Astrocyte of the cerebellum (primary cell): ENCODE measurements at regions not wholly inside any gene's neighbourhood (a gene's known extent, or its start where the extent isn't known, plus 50 kb on each side); places are given as distances from the start of the nearest gene placed in this dataset.
"Not testable (repeated sequence)": the region's sequence is repeated elsewhere in the genome, so short reads cannot be mapped to it uniquely, and the experiment has no call there.

Experiments used
- DNase-seq: peaks from one replicate; pipeline ENCODE4 v3.0.0-alpha.2; 2011; ENCODE audit warnings: low read depth
- H3K4me3 ChIP-seq: 2 replicates; pipeline ENCODE4 v1.5.1; 2011; ENCODE audit warnings: mild to moderate bottlenecking, low read depth, low read length, moderate library complexity
- CTCF ChIP-seq: IDR thresholded peaks from 2 replicates; pipeline ENCODE4 v1.5.1; 2012; ENCODE audit warnings: low read length, low read depth, moderate library complexity, mild to moderate bottlenecking; ENCODE audit errors: missing control alignments
- in situ Hi-C: cut with HindIII; loops from 2 replicates; pipeline ENCODE4 v1.10.0; 2017; ENCODE audit warnings: low sequenced_read_pairs

GRCh38 chr10:83489161-83489560 is 650.1 kb upstream of the GHITM start:
- in situ Hi-C loops, result no loop called here
- no peak for DNase-seq
- no peak overlapping the region for H3K4me3 ChIP-seq
- TF ChIP-seq CTCF, result no peak

DNA sequence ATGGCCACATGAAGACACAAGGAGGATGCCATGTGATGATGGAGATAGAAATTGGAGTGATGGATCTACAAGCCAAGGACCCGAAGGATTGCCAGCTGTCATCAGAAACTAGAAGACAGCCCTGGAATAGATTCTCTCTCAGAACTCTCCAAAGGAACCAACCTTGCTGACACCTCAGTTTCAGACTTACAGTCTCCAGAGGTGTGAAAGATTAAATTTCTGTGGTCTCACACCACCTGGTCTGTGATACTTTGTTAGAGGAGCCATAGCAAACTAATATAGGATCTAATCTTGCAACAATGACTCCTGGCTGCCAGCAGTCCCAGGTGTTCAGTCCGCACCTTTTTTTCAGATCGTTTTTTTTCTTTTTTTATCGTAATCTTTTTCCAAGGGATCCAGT is 647.3 kb upstream of the GHITM start:
- in situ Hi-C loops, result no loop called here
- TF ChIP-seq CTCF, result no peak
- H3K4me3 ChIP-seq, result no peak overlapping the region
- no peak for DNase-seq

DNA sequence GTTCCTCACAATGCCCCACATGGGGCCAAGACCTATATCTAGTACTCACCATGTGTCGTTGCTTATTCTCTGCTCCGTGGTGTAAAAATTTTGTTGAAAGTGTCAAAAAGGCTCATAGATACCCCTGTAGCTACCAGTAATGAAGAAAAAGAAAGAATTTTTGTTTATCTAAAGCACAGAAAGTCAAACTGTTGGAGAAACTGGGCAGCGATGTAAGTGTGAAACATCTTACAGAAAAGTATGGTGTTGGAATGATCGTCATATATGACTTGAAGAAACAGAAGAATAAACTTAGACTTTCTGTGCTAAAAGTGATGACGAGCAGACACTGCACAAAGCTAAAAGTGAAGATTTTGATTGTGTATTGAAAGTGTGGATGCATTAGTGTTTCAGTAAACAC is 626.6 kb upstream of the GHITM start:
- no peak for DNase-seq
- TF ChIP-seq CTCF, result no peak
- in situ Hi-C loops, result no loop called here
- H3K4me3 ChIP-seq, result no peak overlapping the region

DNA sequence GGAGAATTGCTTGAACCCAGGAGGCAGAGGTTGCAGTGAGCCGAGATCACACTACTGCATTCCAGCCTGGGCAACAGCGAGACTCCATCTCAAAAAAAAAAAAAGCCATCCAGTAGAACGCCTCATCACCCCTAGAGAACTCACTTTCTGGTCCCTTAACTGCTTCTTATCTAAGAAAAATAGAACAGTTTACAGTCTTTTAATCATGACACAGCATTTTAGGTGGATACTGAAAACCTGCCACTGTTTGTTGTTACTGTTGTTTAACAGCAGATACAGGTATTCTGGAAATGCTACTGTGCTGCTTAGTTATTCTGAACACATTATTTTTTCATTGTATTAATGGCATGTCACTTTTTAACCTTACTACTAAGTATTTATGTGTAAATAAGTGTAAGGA is 624.3 kb upstream of the GHITM start:
- in situ Hi-C loops, result no loop called here

DNA sequence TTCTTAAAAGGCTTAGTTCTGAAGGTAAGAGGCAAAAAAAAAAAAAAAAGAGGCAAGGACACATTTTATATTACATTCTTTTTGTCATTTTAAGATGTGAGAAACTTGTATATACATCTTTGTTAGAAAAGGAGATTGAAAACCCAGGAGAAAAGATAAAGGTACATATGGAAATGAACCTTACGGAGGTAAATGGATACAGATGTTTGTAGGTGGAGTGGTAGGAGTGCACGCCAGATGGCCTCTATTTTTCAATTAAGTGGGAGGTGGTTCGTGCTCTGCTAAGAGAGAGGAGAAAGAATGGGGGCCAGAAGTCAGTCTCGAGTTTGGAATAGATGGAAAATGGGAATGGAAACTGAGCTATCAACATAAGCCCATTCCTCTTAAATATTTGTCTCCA is 622.5 kb upstream of the GHITM start:
- no peak overlapping the region for H3K4me3 ChIP-seq
- in situ Hi-C loops, result no loop called here
- no peak for TF ChIP-seq CTCF

More for the DNA sequence above, 624.3 kb upstream of the GHITM start:
- no peak overlapping the region for H3K4me3 ChIP-seq
- DNase-seq, result no peak
- no peak for TF ChIP-seq CTCF

GRCh38 chr10:83517456-83517855 is 621.9 kb upstream of the GHITM start:
- DNase-seq, result no peak
- no peak for TF ChIP-seq CTCF
- no peak overlapping the region for H3K4me3 ChIP-seq
- in situ Hi-C loops, result no loop called here

More for the DNA sequence above, 622.5 kb upstream of the GHITM start:
- DNase-seq, result no peak

- no peak for TF ChIP-seq CTCF
- in situ Hi-C loops, result no loop called here
- DNase-seq, result no peak
- H3K4me3 ChIP-seq, result no peak overlapping the region
These were observed 620.5 kb upstream of the GHITM start for GRCh38 chr10:83518779-83519178.

- in situ Hi-C loops, DNase-seq, H3K4me3 ChIP-seq: not testable (repeated sequence)
These were observed 618.9 kb upstream of the GHITM start for GRCh38 chr10:83520386-83520785.
